HG03520 (cell line): ENCODE measurements at regions not wholly inside any gene's neighbourhood (a gene's known extent, or its start where the extent isn't known, plus 50 kb on each side); places are given as distances from the start of the nearest gene placed in this dataset.

Source experiments
- ATAC-seq: cut with Tn5 transposase; IDR thresholded peaks from one replicate; pipeline ENCODE4 v1.9.1; 2021; ENCODE audit warnings: mild to moderate bottlenecking, moderate library complexity; ENCODE audit not compliant: unreplicated experiment

DNA sequence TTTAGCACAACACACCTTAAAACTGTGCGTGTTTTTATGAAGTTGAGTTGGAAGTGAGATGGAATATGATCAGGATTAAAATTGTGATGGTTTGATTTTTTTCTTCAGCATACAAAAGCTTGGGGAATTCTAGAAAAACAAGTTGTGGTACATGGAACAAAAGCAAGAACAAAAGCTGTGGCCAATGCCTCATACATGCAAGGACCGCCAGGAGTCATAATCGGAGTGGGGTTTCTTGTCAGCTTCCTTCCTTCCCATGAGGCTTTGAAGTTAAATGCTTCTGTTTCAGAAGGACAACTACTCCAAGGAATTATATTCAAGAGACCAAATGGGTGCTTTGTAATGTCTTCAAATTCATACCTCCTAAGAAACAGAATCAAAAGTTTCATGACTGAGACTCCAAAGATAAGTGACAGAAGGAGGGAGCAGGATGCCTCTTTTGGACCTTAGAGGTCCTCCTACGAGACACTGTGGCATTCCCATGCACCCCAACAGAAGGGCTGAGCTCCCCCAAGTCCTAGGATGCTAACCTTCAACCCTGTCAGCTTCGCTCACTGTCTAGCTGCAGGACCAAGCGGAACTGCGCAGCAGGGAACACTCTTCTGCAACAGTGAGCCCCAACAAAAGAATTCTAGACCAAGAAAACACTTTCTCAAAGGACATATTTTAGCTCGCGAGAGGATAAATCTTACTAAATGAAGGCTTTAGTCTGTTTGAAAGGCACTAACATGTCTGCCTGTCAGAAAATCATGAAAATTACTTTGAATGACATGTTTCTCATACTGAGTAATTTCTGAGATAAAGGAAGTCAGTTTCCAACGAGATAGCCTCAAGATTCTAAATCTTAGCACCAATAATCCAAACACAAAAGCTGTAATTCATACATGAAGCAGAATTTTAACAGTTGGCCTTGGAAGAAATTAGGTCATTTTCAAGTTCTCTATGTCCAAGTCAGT, 108.5 kb upstream of the NHSL1 start:
- no peak for ATAC-seq

DNA sequence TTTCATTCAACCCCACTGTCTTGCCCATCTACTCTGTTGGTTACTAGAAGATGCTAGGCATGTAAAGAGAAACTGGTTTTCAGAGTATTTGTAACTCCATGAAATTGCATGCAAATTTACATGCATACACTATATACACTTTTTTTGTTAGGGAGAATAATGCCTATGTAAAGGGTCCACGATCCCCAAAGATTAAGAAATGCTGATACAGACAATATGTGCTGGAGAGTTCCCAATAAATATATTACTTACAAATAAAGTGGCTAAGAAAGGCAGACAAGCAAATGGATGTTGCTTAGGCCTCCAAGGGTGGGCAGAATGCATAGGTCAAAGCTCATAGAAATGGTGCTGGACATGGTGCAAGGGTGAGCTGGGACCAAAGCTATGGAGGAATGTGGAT, 109.6 kb upstream of the NHSL1 start:
- no peak for ATAC-seq

DNA sequence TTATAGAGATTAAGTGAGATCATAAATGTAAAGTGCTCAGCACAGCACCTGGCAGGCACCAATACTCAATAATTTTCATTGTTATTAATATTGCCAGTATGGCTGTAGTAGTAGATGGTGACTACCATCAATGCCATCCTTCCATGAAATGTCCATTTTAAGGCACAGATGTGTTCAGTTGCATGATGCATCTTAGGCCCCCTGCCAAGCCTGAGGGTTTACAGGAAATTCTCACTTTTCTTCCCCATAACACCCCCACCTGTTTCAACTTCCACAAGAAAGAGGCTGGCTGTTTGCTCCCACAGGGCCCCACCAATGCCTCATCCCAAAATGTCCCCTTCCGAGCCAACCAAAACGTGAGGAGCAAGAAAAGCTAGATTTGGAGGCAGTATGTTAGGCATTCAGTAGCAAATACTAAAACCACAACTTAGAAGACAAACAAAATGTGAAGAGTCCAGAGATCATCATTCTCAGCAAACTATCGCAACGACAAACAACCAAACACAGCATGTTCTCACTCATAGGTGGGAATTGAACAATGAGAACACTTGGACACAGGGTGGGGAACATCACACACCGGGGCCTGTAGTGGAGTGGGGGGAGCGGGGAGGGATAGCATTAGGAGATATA, 110.6 kb upstream of the NHSL1 start:
- no peak for ATAC-seq

DNA sequence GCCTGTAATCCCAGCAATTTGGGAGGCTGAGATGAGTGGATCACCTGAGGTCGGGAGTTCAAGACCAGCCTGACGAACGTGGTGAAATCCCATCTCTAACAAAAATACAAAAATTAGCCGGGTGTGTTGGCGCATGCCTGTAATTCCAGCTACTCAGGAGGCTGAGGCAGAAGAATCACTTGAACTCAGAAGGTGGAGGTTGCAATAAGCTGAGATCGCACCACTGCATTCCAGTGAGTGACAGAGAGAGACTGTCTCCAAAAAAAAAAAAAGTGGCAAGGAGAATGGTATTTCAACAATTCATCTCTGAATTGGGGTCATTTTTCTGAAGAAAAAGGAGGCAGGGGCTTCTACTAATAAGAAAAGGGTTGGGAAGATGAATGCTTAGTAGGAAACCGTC, 111.5 kb upstream of the NHSL1 start:
- no peak for ATAC-seq

DNA sequence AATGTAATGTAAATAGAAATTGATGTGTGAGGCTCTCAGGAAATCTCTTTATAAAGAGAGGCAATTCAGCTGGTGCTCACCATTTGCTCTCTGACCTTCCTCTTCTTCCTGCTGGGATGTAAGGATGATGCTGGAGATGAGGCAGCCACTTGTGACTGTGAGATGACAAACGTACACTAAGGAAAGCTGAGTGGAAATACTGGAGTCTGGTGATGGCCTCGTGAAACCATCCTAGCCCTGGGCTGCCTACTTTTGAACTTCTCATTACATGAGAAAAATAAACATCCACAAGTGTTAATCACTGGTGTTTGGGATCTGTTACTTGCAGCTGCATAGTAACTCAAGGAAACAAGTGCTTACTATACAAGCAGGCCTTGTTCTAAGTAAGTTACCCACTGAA, 114.9 kb upstream of the NHSL1 start:
- ATAC-seq, result no peak

DNA sequence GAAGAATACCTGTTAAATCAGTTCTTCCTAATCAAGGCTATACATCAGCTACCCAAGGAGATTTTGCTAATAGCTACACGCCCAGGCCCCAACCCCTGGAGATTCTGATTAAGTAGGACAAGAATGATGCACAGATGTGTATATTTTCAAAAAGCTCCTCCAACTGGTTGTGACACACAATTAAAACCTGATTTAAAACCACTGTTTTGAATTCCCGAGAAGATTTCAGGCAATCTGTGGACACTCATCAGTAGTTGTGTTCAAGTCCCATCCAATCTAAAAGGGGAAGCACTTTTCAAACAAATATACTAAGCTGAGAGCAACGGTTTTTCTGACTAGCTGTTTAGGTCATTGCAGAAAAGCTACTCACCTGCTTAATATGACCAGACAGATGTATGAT, 118.9 kb upstream of the NHSL1 start:
- ATAC-seq, result no peak

DNA sequence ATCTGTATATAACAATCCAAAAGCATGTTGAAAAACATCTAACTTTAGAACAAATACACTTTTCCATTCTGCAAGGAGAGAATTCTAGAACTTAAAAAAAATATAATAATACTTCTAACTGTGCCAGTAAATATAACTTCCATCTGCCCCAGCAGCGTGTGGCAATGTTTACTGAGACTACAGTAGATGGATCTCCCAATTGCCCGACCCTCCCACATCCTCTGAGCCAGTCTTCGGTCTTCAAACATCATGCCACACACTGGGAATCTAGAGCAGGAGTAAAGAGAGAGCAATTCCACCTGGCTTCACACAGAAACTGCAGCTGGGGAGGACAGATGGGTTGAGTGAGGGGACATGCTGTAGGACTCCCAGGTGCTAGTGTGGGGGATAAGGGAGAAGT, 121.3 kb upstream of the NHSL1 start:
- ATAC-seq, result no peak

DNA sequence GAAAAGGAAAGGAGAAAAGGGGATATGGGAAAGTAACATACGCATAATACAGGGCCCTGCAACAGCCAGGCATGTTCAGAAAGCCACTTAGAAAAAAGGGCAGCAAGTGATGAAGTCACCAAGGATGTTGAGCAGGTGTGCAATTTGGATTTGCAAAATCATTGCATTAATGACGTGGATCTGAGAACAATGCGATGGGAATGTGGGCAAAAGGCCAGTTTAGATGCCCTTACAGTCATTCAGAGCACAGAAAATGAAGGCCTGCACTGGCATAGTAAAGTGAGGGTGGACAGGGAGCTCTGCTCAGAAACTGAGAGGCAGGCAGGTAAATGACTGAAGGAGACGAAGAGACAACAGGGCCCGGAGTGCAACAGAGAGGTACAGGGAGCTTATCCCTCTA, 123.7 kb upstream of the NHSL1 start:
- ATAC-seq, result no peak

DNA sequence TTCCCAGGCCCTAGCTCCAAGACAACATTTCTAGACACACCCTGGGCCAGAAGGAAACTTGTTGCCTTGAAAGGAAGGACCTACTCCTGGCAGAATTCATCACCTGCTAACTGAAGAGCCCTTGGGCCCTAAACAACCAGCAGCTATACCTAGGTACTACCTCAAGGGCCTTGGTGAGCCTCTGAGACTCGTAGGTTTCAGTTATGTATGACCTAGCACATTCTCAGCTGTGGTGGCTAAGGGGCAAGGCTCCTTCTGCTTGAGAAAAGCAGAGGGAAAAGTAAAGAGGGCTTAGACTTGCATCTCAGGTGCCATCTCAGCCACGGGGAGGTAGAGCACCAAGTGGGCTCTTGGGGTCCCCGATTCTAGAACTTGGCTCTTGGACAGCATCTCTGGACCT, 132.3 kb upstream of the NHSL1 start:
- no peak for ATAC-seq

DNA sequence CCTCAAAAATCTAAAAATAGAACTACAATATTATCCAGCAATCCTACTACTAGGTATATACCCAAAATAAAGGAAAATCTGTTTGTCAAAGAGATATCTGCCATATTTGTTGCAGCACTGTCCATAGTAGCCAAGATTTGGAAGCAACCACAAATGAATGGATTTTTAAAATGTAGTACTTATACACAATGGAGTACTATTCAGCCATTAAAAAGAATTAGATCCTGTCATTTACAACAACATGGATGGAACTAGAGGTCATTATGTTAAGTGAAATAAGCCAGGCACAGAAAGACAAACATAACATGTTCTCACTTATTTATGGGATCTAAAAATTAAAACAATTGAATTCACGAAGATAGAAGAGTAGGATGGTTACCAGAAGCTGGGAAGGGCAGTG, 135.7 kb upstream of the CCDC28A start:
- no peak for ATAC-seq

DNA sequence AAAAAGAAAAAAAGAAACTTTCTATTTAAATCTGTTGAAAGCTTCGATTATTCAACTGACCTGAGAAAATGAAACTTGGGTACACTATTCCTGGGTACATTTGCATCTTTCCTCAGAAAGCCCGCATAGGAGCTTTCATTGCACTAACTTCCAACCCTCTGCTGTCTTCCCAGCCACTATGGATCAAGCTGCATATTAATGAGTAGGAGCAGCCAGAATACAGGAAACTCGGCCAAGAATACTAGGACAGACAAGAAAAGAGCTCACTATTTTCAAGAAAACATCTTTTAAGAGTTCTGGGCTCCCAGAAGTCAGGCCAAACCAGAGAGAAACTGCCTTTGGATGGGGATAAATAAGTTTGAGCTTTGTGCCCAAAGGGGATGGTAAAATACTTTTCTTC, 135.0 kb upstream of the CCDC28A start:
- ATAC-seq, result no peak

DNA sequence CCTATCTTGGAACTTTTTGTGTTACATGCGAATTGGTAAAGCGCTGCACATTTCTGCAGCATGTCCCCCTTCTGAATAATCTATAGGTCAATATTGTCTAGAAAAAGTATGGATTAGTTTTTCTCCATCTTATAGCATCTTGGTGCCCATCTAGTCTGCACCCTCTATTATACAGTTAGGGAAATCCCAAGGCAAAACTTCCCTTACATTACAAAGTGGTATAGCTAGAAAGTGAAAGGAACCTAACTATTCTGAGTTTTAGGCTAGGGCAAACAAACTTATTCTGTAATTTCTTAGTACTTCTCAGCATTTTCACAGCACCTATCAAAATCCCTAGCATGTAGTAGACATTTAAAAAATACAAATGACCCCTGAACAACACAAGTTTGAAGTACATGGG, 133.5 kb upstream of the CCDC28A start:
- no peak for ATAC-seq

DNA sequence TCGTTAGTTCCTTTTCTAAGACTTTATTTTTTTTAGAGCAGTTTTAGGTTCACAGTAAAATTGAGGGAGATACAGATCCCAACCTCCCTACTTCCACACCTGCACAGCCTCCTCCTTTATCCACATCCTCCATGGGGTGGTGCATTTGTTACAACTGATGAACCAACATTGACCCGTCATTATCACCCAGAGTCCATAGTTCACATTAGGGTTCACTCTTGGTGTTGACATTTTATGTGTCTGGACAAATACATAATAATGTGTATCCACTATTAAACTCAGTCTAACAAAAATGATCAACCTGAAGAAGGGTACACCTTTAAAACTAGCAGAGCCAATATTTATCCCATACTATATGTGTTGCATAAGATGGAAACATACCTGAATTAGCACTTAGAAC, 130.4 kb upstream of the CCDC28A start:
- no peak for ATAC-seq

DNA sequence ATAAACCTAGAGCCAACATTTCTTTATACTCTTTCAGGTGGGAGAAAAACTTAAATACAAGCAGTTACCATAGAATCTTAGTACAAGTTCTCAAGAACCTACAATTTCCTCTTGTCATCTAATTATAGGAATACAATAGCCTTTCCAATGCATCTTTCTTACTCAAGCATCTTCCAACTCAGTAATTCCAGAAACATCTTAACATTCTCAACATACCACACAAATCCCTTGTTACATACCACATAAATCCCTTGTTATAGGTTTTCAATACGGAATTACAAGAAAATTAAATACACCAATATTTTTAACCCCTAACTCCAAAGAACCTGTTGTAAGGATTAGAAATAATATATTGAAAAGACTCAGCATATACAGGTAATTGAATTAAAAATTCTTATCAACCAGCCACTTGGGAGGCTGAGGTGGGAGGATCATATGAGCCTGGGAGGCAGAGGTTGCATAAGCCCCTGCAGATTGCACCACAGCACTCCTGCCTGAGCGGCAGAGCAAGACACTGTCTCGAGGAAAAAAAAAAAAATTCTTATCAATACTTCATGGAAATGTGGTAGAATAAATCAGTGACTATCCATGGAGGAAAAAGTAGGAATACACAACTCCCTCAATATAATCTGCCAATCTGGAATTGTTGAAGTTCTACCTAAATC, 127.5 kb upstream of the CCDC28A start:
- no peak for ATAC-seq

DNA sequence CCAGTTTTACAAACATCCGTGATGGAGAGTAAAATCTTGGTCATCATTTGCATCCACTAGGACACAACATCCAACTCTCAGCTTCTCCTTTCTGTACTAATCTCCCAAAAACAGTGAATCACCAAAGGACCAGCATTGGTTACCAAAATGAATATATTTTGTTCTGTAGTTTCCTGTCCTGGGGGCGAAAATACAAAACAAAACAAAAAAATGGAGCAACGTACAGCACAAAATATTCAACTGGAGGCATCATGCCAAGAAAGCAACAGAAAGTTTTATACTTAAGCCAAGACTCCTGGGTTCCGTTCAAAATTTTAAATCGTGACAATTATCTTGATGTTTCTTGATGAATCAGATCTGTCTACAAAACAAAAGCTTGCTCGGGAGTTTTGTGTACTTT, 126.6 kb upstream of the CCDC28A start:
- no peak for ATAC-seq

DNA sequence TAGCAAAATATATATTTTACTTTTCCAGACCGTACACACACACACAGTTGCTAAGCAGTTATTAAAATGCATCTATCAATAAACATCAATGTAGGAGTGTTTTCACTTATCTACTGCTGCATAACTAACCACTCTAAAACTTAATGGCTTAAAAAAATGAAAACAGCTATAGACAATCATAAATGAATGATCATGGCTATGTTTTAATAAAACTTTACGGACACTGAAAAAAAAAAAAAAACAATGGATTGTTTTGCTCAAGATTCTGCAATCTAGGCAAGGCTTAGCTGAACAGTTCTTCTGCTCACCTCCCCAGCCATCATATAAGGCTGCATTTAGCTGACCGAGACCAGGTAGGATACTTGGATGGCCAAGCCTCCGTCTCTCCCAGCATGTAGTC, 125.4 kb upstream of the CCDC28A start:
- no peak for ATAC-seq

DNA sequence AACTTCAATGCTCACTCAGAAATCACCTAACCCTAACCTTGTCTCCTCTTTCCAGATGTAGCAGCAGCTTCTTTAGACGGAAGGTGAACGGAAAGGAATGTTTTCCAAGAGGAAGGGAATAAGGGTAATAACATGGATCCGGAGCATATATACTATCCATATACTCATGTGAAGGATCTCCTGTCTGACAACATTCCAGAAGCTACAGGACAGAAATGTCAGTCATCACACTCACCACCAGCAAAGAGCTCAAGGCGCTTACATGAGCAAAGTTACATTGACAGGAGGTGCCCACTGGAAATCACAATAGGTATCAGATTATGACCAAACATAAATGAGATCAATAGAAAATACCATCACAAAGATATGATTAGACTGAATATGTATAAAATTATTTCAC, 122.1 kb upstream of the CCDC28A start:
- no peak for ATAC-seq

DNA sequence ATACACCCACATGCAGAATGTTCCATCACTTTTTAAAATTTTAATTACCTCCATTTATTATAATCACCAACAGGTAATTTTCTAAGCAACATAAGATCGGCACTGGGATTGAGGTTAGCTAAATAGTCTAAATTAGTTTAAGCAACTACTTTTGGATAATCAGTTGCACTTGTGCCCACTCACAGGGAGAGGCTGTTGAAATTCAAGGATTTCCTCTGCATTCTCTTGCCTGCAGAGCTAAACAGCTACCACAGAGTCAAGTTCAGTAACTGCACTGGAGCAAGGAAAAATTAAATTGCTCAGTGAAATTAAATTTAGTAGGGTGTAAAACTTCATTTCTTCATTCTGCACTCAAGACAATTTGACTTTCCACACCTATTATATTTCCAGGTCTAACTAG, 120.7 kb upstream of the CCDC28A start:
- no peak for ATAC-seq

DNA sequence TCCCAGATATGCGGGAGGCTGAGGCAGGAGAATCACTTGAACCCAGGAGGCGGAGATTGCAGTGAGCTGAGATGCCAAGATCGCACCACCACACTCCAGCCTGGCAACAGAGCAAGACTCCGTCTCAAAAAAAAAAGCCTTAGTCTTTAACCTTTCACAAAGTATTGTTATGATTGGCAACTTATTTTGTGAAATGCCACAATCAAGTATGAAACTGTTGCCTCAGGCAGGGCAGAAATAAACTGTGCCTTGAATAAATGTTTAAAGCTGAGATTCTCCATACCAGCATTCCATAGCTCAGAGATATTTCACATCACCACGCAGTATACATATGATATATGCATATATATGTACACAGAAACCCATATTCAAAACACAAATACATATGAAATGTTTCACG, 120.1 kb upstream of the CCDC28A start:
- ATAC-seq, result no peak

DNA sequence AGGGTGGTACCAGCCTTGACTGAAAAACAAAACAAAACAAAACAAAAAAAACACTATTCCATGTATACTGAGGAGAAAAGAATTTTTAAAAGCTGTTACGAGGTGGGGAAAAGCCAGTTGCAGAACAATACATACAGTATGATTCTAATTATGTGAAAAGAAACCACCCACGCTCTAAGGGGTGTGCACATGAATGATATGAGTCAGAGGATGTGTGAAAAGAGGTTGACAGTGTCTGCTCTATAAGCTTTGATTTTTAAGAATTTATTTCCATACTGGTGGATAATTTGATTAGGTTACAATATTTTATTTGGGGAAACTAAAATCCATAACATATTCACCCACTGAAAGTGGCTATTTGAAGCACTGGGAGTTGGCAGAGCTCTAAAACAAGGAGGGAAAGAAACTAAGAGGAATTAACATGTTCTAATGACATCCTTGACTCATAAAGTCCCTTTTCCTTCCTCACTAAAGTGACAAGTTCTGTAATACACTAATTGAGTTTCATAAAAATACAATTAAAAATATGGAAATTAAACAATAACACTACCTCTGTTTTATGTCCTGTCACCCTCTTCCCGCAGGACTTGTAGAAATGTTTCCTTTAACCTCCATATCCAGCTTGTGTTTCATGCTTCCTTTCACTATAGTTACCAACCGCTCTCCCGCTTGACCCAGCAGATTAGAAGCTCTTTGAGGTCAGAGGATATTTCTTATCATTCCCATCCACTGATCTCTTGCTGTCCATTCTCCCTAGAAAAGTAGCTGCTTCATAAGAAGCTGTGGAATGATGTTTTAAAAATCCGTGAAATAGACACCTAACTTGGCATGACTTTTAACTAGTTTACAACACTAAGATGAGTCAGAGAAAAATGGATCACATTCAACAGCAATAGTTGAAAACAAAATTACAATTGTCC, 118.6 kb upstream of the CCDC28A start:
- ATAC-seq, result peak; percentile 99

DNA sequence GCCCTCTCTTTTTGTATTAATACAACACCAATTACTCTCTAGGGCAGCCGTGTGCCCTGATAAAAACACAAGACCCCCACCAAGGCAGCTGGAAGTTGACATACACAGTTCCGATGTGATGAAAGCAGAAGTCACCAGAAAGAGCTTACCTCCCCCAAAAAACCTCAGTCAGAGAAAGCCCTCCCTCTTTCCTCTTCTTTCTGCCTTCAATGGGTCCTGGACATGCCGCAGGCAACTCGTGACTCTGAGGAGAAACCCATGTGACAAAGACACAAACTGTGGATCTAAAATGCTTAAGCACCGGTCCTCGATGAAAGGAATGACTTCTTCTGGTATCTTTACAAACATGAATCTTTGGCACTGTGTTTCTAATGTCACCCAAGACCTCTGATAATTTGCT, 117.7 kb upstream of the CCDC28A start:
- ATAC-seq, result no peak
